Ishikawa (cell line): ENCODE measurements at regions not wholly inside any gene's neighbourhood (a gene's known extent, or its start where the extent isn't known, plus 50 kb on each side); places are given as distances from the start of the nearest gene placed in this dataset.

ENCODE experiments used
- CEBPB ChIP-seq: IDR thresholded peaks from 2 replicates; pipeline ENCODE4 v1.6.1; 2012
- CREB1 ChIP-seq: IDR thresholded peaks from 2 replicates; pipeline ENCODE4 v1.6.1; 2012; ENCODE audit warnings: low read depth
- EGR1 ChIP-seq: IDR thresholded peaks from 2 replicates; pipeline ENCODE4 v1.6.1; 2012
- EP300 ChIP-seq: IDR thresholded peaks from 2 replicates; pipeline ENCODE4 v1.6.1; 2012; ENCODE audit warnings: borderline replicate concordance
- FOXM1 ChIP-seq: IDR thresholded peaks from 2 replicates; pipeline ENCODE4 v1.6.1; 2012; ENCODE audit warnings: low read depth, borderline replicate concordance
- NFIC ChIP-seq: IDR thresholded peaks from 2 replicates; pipeline ENCODE4 v1.6.1; 2012
- RAD21 ChIP-seq: IDR thresholded peaks from 2 replicates; pipeline ENCODE4 v1.6.1; 2012; ENCODE audit warnings: low read depth
- TAF1 ChIP-seq: IDR thresholded peaks from 2 replicates; pipeline ENCODE4 v1.6.1; 2012; ENCODE audit warnings: low read depth, mild to moderate bottlenecking
- TCF12 ChIP-seq: IDR thresholded peaks from 2 replicates; pipeline ENCODE4 v1.6.1; 2012; ENCODE audit warnings: low read depth
- TEAD4 ChIP-seq: IDR thresholded peaks from 2 replicates; pipeline ENCODE4 v1.6.1; 2012
- YY1 ChIP-seq: IDR thresholded peaks from 2 replicates; pipeline ENCODE4 v1.6.1; 2012; ENCODE audit warnings: low read depth
- ZBTB7A ChIP-seq: IDR thresholded peaks from 2 replicates; pipeline ENCODE4 v1.6.1; 2012; ENCODE audit warnings: low read depth
- TF ChIP-seq, protein P1 (sequence below): IDR thresholded peaks from 2 replicates; pipeline ENCODE4 v1.6.1; 2012; ENCODE audit warnings: low read depth, mild to moderate bottlenecking
- TF ChIP-seq, protein P2 (sequence below): IDR thresholded peaks from 2 replicates; pipeline ENCODE4 v1.6.1; 2012
- TF ChIP-seq, protein P3 (sequence below): IDR thresholded peaks from 2 replicates; pipeline ENCODE4 v1.6.1; 2012

DNA sequence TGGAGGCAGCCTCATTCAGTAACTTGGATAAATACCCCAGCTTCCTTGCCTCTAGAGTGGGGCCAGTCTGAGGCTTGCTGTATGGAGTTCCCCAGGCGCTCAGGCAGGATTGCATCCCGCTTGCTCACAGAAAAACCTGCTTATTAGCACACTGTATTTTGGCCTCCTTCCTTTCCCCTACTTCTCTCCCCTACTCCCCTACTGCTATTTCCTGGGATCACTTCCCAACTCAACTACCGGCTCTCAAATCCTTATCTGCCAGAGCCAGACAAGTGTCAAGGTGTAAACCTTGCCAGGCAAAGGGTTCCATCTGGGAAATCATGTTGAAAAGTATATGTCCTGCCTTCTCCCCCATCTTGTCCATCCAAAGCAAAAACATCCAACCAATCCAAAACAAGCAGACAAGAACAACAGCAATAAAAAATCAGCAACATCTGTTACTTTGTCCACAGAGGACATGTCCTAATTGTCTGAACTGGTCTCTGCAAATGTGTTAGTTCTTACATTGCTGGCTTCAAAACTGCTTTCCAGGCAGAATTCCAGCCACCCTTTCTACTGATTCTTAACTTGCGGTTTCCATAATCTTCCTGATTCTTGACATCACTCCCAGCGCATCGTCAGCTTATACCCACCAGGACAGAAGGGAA, 164.1 kb upstream of the SEMA6A start:
- TF ChIP-seq, protein P1, sequence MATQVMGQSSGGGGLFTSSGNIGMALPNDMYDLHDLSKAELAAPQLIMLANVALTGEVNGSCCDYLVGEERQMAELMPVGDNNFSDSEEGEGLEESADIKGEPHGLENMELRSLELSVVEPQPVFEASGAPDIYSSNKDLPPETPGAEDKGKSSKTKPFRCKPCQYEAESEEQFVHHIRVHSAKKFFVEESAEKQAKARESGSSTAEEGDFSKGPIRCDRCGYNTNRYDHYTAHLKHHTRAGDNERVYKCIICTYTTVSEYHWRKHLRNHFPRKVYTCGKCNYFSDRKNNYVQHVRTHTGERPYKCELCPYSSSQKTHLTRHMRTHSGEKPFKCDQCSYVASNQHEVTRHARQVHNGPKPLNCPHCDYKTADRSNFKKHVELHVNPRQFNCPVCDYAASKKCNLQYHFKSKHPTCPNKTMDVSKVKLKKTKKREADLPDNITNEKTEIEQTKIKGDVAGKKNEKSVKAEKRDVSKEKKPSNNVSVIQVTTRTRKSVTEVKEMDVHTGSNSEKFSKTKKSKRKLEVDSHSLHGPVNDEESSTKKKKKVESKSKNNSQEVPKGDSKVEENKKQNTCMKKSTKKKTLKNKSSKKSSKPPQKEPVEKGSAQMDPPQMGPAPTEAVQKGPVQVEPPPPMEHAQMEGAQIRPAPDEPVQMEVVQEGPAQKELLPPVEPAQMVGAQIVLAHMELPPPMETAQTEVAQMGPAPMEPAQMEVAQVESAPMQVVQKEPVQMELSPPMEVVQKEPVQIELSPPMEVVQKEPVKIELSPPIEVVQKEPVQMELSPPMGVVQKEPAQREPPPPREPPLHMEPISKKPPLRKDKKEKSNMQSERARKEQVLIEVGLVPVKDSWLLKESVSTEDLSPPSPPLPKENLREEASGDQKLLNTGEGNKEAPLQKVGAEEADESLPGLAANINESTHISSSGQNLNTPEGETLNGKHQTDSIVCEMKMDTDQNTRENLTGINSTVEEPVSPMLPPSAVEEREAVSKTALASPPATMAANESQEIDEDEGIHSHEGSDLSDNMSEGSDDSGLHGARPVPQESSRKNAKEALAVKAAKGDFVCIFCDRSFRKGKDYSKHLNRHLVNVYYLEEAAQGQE = no peak
- TF ChIP-seq NFIC (no peak), CREB1 (no peak), EGR1 (no peak), ZBTB7A (no peak), EP300 (no peak), TAF1 (no peak)
- TF ChIP-seq, protein P2, sequence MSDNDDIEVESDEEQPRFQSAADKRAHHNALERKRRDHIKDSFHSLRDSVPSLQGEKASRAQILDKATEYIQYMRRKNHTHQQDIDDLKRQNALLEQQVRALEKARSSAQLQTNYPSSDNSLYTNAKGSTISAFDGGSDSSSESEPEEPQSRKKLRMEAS = no peak

DNA sequence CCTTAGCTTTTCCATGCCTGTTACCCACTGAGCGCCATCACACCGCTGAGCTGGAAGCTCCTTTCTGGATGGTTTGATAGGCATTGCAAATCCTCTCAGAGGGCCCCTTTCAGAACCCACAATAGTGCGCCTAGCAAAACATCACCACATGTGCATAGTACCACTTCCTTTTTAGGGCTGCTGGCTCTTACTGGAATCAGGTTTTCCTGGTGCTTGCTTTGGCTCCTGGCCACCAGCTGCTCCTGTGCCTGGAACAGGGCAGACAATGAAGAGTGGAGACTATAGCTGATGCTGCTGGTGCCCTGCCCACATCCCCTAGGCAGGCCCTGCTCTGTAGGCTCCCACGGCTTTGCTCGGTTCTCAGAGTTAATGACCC, 163.6 kb upstream of the SEMA6A start:
- TF ChIP-seq YY1 (no peak), ZBTB7A (no peak), FOXM1 (no peak), EGR1 (no peak), TCF12 (no peak), CEBPB (no peak), NFIC (no peak), EP300 (no peak), TEAD4 (no peak), RAD21 (no peak)
- TF ChIP-seq, protein P1 = no peak
- TF ChIP-seq, protein P3, sequence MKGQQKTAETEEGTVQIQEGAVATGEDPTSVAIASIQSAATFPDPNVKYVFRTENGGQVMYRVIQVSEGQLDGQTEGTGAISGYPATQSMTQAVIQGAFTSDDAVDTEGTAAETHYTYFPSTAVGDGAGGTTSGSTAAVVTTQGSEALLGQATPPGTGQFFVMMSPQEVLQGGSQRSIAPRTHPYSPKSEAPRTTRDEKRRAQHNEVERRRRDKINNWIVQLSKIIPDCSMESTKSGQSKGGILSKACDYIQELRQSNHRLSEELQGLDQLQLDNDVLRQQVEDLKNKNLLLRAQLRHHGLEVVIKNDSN = no peak
- TF ChIP-seq, protein P2 = no peak

DNA sequence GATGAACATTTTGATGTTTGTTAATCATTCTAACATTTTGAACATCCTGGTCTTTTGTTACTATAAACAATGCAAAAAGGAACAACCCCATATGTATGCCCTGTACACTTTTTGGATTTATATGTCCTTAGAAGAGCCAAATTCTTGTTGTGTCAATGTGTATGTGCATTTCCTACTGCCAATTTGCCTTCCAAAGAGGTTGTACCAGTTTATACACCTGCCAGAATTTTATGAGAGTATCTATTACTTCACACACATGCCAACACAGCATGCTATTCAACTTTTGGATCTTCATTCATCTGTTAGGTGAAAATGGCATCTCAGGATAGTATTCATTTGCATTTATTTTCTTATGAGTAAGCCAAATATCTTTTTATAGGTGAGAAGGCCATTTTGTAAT, 162.0 kb upstream of the SEMA6A start:
- no peak for TF ChIP-seq ZBTB7A
- no peak for TF ChIP-seq FOXM1
- TF ChIP-seq RAD21 = no peak
- TF ChIP-seq TCF12 = no peak
- no peak for TF ChIP-seq TAF1
- TF ChIP-seq CREB1 = no peak
- no peak for TF ChIP-seq NFIC
- TF ChIP-seq, protein P1 = no peak
- TF ChIP-seq, protein P2 = no peak
- TF ChIP-seq EGR1 = no peak
- no peak for TF ChIP-seq TEAD4

DNA sequence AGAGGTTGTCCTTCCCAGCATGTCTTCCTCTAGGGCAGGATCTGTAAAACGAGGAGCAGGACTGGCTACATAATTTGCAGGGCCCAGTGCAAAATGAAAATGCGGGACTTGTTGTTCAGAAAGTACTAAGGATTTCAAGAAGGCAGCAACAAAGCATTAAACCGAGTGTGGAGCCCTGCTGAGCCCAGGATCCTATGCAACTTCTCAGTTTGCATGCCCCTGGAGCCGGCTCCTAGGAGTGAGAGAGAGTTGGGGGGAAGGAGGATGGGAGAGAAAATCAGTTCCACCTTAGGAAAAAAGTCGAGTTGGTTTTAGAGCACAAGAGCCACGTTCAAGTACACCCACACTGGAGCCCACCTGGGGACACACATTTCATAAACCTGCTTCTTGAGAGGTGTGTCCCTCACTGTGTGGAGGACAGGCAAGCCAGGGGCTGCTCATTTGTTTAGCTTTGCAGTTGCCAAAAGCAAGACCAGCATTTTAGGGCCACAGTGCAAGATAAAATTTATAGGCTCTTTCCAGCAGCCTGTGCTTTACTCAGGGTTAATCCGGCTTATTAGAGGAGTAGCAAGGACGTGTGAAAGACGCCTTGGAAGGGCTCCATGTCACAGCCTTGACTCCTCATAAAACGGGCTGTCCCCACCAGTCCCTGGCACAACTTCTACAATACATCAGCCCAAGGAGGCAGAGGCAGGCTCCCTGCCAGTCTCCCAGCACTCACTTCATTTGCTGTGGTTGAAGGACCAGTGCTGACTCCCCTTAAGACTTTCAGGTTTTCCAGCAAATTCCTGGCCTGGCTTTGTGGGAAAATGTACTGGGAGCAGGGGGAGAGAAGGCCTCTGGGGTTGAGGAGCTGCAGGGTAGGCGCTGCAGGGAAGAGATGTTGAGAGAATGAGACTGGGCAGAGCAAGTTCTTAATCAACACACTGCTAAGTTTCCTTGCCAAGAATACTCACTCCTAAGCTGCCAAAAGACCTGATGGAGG, 159.7 kb upstream of the SEMA6A start:
- TF ChIP-seq FOXM1 = no peak
- no peak for TF ChIP-seq YY1
- TF ChIP-seq EP300 = no peak
- TF ChIP-seq, protein P1 = no peak
- TF ChIP-seq CEBPB = no peak
- TF ChIP-seq, protein P3 = no peak
- TF ChIP-seq, protein P2 = no peak
- no peak for TF ChIP-seq CREB1
- TF ChIP-seq TEAD4 = no peak
- TF ChIP-seq EGR1 = no peak
- TF ChIP-seq ZBTB7A = no peak
- TF ChIP-seq TCF12 = no peak
